Sigmoid colon (tissue), 6 donors: ENCODE measurements at regions not wholly inside any gene's neighbourhood (a gene's known extent, or its start where the extent isn't known, plus 50 kb on each side); places are given as distances from the start of the nearest gene placed in this dataset.

ENCODE experiments used
- DNase-seq: peaks from one replicate; pipeline ENCODE4 v3.0.0-alpha.2; 2019
- H3K27ac ChIP-seq, 4 donors: fragments of 200-600 bp; sonication (generic); one replicate each; pipeline ENCODE4 v1.5.1; 2016 to 2019; ENCODE audit warnings: mild to moderate bottlenecking in 1 of 4
- H3K27me3 ChIP-seq, 3 donors: fragments of 200-600 bp; sonication (generic); one replicate each; pipeline ENCODE4 v1.5.1; 2019; ENCODE audit warnings: mild to moderate bottlenecking in 1 of 3
- H3K36me3 ChIP-seq, 4 donors: fragments of 200-600 bp; sonication (generic); one replicate each; pipeline ENCODE4 v1.5.1; 2016 to 2019
- H3K4me1 ChIP-seq, 4 donors: fragments of 200-600 bp; sonication (generic); one replicate each; pipeline ENCODE4 v1.5.1; 2017 to 2019
- H3K4me3 ChIP-seq, 4 donors: fragments of 200-600 bp; sonication (generic); one replicate each; pipeline ENCODE4 v1.5.1; 2017 to 2019; ENCODE audit warnings: mild to moderate bottlenecking in 2 of 4, moderate library complexity in 1 of 4
- H3K9me3 ChIP-seq, 4 donors: fragments of 200-600 bp in 3 of 4; sonication (generic) in 3 of 4; one replicate each; pipeline versions ENCODE4 v1.5.1 to v1.6.1; 2013 to 2019
- CTCF ChIP-seq, 4 experiments: fragments of 450-650 bp in 3 of 4; fragments of 200-600 bp in 1 of 4; IDR thresholded peaks; one replicate each; pipeline ENCODE4 v1.5.1; 2016 to 2019; ENCODE audit warnings: antibody characterized with exemption in 4 of 4, mild to moderate bottlenecking in 3 of 4, moderate library complexity in 2 of 4
- EP300 ChIP-seq, 4 donors: sonication (generic); formaldehyde crosslinking; IDR thresholded peaks; one replicate each; pipeline ENCODE4 v1.6.1; 2017; ENCODE audit warnings: antibody characterized with exemption in 4 of 4
- POLR2A ChIP-seq, 2 donors: fragments of 450-650 bp; IDR thresholded peaks; one replicate each; pipeline ENCODE4 v1.6.1; 2016; ENCODE audit warnings: antibody characterized with exemption in 2 of 2, mild to moderate bottlenecking in 2 of 2, moderate library complexity in 2 of 2
- POLR2AphosphoS5 ChIP-seq, 4 donors: sonication (generic); formaldehyde crosslinking; IDR thresholded peaks; one replicate each; pipeline ENCODE4 v1.6.1; 2017; ENCODE audit warnings: antibody characterized with exemption in 4 of 4
- WGBS, 2 donors: extraction: QIAGEN DNeasy Blood & Tissue Kit; methylation state at CpG; one replicate each; pipeline ENCODE4 v1.1.7; 2013; 5-methylcytosine and 5-hydroxymethylcytosine counted together
- intact Hi-C: fragments of 100-400 bp; cut with DNase I; formaldehyde crosslinking; loops from one replicate; pipeline ENCODE4 v1.15.1; 2023
- donor health status: healthy with polysubstance abuse.
- donor health status: healthy.

DNA sequence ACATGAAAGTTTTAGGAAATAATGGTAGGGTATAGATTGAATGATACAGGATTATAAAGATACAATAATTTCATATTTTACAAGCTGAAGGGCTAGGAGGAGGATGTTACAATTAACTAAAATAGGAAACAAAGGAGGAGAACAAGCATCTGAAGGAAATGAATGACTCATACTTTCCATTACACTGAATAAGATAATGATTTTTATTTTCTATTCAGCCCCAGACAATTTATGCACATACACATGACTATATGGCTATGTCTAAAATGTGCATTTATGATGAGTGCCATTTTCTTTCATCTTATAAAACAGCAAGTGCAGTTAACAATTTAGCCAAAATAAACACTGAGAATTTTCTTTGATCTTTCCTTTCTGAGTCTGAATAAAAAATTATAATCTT, 994.6 kb upstream of the ADGRB3 start:
- no peak for DNase-seq
- no peaks in the 10 kb centered on the region for H3K4me1 ChIP-seq
- intact Hi-C loops: no loop called here
- TF ChIP-seq POLR2A (IDR thresholded peaks at IDR 0.05): no peak
- TF ChIP-seq EP300 (IDR thresholded peaks at IDR 0.05): no peak
- H3K27me3 ChIP-seq: no peaks in the 10 kb centered on the region
- no peaks in the 10 kb centered on the region for H3K9me3 ChIP-seq
- H3K27ac ChIP-seq: no peak overlapping the region
- no peaks in the 10 kb centered on the region for H3K36me3 ChIP-seq
- H3K4me3 ChIP-seq: no peak overlapping the region

- Histone ChIP-seq H3K36me3 (no peaks in the 10 kb centered on the region), H3K4me1 (no peaks in the 10 kb centered on the region), H3K27ac (no peak overlapping the region), H3K9me3 (no peaks in the 10 kb centered on the region), H3K27me3 (no peaks in the 10 kb centered on the region), H3K4me3 (no peak overlapping the region)
- intact Hi-C loops: no loop called here
- DNase-seq: no peak
- TF ChIP-seq EP300 (IDR thresholded peaks at IDR 0.05) (no peak), POLR2AphosphoS5 (IDR thresholded peaks at IDR 0.05) (no peak), CTCF (IDR thresholded peaks at IDR 0.05) (no peak), POLR2A (IDR thresholded peaks at IDR 0.05) (no peak)
These were observed 995.9 kb upstream of the ADGRB3 start for GRCh38 chr6:67639161-67639560.

DNA sequence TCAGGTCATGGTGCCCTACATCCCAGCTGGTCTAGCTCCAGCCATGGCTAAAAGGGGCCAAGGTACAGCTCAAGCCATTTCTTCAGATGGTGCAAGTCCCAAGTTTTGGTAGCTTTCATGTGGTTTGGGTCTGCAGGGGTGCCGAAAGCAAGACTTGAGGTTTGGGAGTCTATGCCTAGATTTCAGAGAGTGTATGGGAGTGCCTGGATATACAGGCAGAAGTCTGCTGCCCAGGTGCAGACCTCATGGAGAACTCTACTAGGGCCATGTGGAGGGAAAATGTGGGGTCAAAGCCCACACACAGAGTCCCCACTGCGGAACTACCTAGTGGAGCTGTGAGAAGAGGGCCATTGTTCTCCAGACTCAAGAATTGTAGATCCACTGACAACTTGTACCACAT, 1000.9 kb upstream of the ADGRB3 start:
- no peak overlapping the region for H3K4me3 ChIP-seq
- no peak for DNase-seq
- H3K9me3 ChIP-seq: no peaks in the 10 kb centered on the region
- TF ChIP-seq EP300 (IDR thresholded peaks at IDR 0.05) (no peak), POLR2AphosphoS5 (IDR thresholded peaks at IDR 0.05) (no peak), POLR2A (IDR thresholded peaks at IDR 0.05) (no peak), CTCF (IDR thresholded peaks at IDR 0.05) (no peak)
- intact Hi-C loops: no loop called here
- H3K27me3 ChIP-seq: no peaks in the 10 kb centered on the region
- no peaks in the 10 kb centered on the region for H3K4me1 ChIP-seq
- WGBS, 2 donors: 91 to 95% methylated on average over 2 of the region's 2 CpGs
- no peaks in the 10 kb centered on the region for H3K36me3 ChIP-seq
- no peak overlapping the region for H3K27ac ChIP-seq

DNA sequence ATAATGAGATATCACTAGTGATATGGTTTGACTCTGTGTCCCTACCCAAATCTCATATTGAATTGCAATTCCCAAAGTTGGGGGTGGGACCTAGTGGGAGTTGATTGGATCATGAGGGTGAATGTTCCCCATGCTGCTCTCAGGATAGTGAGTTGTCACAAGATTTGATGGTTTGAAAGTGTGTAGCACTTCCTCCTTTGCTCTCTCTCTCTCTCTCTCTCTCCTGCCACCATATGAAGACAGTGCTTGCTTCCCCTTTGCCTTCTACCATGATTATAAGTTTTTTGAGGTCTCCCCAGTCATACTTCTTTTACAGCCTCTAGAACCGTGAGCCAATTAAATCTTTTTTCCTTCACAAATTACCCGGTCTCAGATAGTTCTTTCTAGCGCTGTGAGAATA, 1002.0 kb upstream of the ADGRB3 start:
- intact Hi-C loops: no loop called here
- no peak overlapping the region for H3K4me3 ChIP-seq
- no peak for TF ChIP-seq CTCF (IDR thresholded peaks at IDR 0.05)
- TF ChIP-seq POLR2AphosphoS5 (IDR thresholded peaks at IDR 0.05): no peak
- no peak for TF ChIP-seq EP300 (IDR thresholded peaks at IDR 0.05)
- TF ChIP-seq POLR2A (IDR thresholded peaks at IDR 0.05): no peak
- H3K9me3 ChIP-seq: no peaks in the 10 kb centered on the region
- H3K36me3 ChIP-seq: no peaks in the 10 kb centered on the region
- WGBS, 2 donors: 82 to 91% methylated on average over 3 of the region's 3 CpGs
- H3K27ac ChIP-seq: no peak overlapping the region
- no peaks in the 10 kb centered on the region for H3K27me3 ChIP-seq
- H3K4me1 ChIP-seq: no peaks in the 10 kb centered on the region
- DNase-seq: no peak

DNA sequence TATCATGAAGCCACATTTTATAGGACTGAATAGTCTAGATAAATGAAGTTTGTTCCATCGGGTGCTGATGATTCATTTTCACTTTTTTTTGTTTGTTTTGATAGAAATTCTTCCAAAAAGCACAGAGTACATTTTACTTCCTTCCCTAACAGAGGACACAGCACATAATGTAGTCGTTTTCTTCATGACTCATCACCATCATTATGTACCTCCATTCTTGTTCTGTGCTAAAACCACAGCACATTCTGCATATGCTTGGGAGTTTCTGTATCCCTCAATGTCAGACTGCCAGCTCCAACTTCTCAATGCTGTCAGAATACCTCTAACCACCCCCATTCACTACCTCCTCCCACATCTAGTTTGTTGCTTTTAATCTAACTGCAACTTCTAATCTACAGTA, 1004.9 kb upstream of the ADGRB3 start:
- H3K9me3 ChIP-seq: no peaks in the 10 kb centered on the region
- H3K4me3 ChIP-seq: no peak overlapping the region
- H3K27me3 ChIP-seq: no peaks in the 10 kb centered on the region
- H3K27ac ChIP-seq: no peak overlapping the region
- no peaks in the 10 kb centered on the region for H3K36me3 ChIP-seq
- intact Hi-C loops: no loop called here
- no peak for TF ChIP-seq CTCF (IDR thresholded peaks at IDR 0.05)
- TF ChIP-seq POLR2A (IDR thresholded peaks at IDR 0.05): no peak
- TF ChIP-seq EP300 (IDR thresholded peaks at IDR 0.05): no peak
- TF ChIP-seq POLR2AphosphoS5 (IDR thresholded peaks at IDR 0.05): no peak
- H3K4me1 ChIP-seq: no peaks in the 10 kb centered on the region
- no peak for DNase-seq
- WGBS, 2 donors: 36 to 38% methylated on average over 2 of the region's 2 CpGs
